ENCODE measurements at regions not wholly inside any gene's neighbourhood (a gene's known extent, or its start where the extent isn't known, plus 50 kb on each side); places are given as distances from the start of the nearest gene placed in this dataset.
"Not testable (repeated sequence)": the region's sequence is repeated elsewhere in the genome, so short reads cannot be mapped to it uniquely, and the experiment has no call there.

- H3K9me2 ChIP-seq; H2AFZ ChIP-seq (ENCODE audit: low read depth); H3K4me2 ChIP-seq; H3K79me2 ChIP-seq (ENCODE audit: insufficient read depth); H3K36me3 ChIP-seq (replicated peaks in 1 of 2; ENCODE audit: control insufficient read depth in 1 of 2, insufficient read depth in 2 of 2, low read length in 1 of 2); H3K4me1 ChIP-seq (ENCODE audit: control insufficient read depth in 1 of 2, insufficient read depth in 2 of 2, low read depth in 1 of 2, low read length in 1 of 2); H3F3A ChIP-seq (replicated peaks; ENCODE audit: insufficient read depth); H4K20me1 ChIP-seq (ENCODE audit: insufficient read depth); CTCF ChIA-PET; POLR2A ChIA-PET; DNase-seq; H3K9ac ChIP-seq; H3K4me3 ChIP-seq (ENCODE audit: low read depth in 2 of 2, low read length in 1 of 2); H3K27ac ChIP-seq (ENCODE audit: low read depth in 2 of 2, low read length in 1 of 2); H3K9me3 ChIP-seq; H3K27me3 ChIP-seq (ENCODE audit: insufficient read depth): not testable (repeated sequence)
- WGBS (ENCODE audit: low lambda C conversion rate): 36% methylated on average over 3 of the region's 6 CpGs
Measured at GRCh38 chr3:74131546-74132328, 482.7 kb downstream of the CNTN3 start.

GRCh38 chr3:74129611-74130010 lies 484.8 kb downstream of the CNTN3 start:
- no peak for DNase-seq
- Histone ChIP-seq H3K27me3 (ENCODE audit: insufficient read depth) (no peaks in the 10 kb centered on the region), H4K20me1 (ENCODE audit: insufficient read depth) (no peaks in the 10 kb centered on the region), H3K36me3 (replicated peaks in 1 of 2; ENCODE audit: control insufficient read depth in 1 of 2, insufficient read depth in 2 of 2, low read length in 1 of 2) (no peaks in the 10 kb centered on the region), H3K4me3 (ENCODE audit: low read depth in 2 of 2, low read length in 1 of 2) (no peak overlapping the region), H3K4me2 (no peak overlapping the region), H3K9ac (no peak overlapping the region), H3K9me3 (no peaks in the 10 kb centered on the region), H3K27ac (ENCODE audit: low read depth in 2 of 2, low read length in 1 of 2) (no peak overlapping the region), H2AFZ (ENCODE audit: low read depth) (no peak overlapping the region), H3K9me2 (no peaks in the 10 kb centered on the region), H3K79me2 (ENCODE audit: insufficient read depth) (no peaks in the 10 kb centered on the region), H3F3A (replicated peaks; ENCODE audit: insufficient read depth) (no peaks in the 10 kb centered on the region), H3K4me1 (ENCODE audit: control insufficient read depth in 1 of 2, insufficient read depth in 2 of 2, low read depth in 1 of 2, low read length in 1 of 2) (no peaks in the 10 kb centered on the region)
- ChIA-PET POLR2A (no interaction called here), CTCF (no interaction called here)
- WGBS (ENCODE audit: low lambda C conversion rate): 20% methylated on average over 2 of the region's 2 CpGs
- TF ChIP-seq USF2 (IDR thresholded peaks at IDR 0.05; ENCODE audit: borderline replicate concordance, low read depth, low read length) (no peak), RXRA (IDR thresholded peaks at IDR 0.05; ENCODE audit: borderline replicate concordance, low read depth) (no peak), ELF1 (IDR thresholded peaks at IDR 0.05) (no peak), YY1 (IDR thresholded peaks at IDR 0.05; ENCODE audit: low read depth) (no peak), GATA2 (CRISPR knock-in tag; IDR thresholded peaks at IDR 0.05) (no peak), CHD2 (IDR thresholded peaks at IDR 0.05; ENCODE audit: low read length, partially characterized antibody) (no peak), FOSL2 (IDR thresholded peaks at IDR 0.05; ENCODE audit: borderline replicate concordance, low read depth) (no peak), FOXJ3 (CRISPR knock-in tag; IDR thresholded peaks at IDR 0.05) (no peak), SIN3A (IDR thresholded peaks at IDR 0.05; ENCODE audit: borderline replicate concordance, low read depth, low read length) (no peak), PBX3 (IDR thresholded peaks at IDR 0.05) (no peak), GABPA (IDR thresholded peaks at IDR 0.05; ENCODE audit: low read depth) (no peak)
